Right ventricle myocardium superior (tissue), 1 donor: ENCODE measurements at regions not wholly inside any gene's neighbourhood (a gene's known extent, or its start where the extent isn't known, plus 50 kb on each side); places are given as distances from the start of the nearest gene placed in this dataset.

Experiments
- ATAC-seq: fragments of 200-7000 bp; cut with Tn5 transposase; one replicate; pipeline ENCODE4 v1.9.1; 2020; ENCODE audit warnings: mild to moderate bottlenecking; ENCODE audit not compliant: poor library complexity
- DNase-seq: peaks from one replicate; pipeline ENCODE4 v3.0.0-alpha.2; 2020
- intact Hi-C: fragments of 100-400 bp; cut with DNase I; formaldehyde crosslinking; loops from one replicate; pipeline ENCODE4 v1.11.2; 2022
- donor health status: DM: no; HTN: yes; CAD: no; lungs with severe emphysema.

DNA sequence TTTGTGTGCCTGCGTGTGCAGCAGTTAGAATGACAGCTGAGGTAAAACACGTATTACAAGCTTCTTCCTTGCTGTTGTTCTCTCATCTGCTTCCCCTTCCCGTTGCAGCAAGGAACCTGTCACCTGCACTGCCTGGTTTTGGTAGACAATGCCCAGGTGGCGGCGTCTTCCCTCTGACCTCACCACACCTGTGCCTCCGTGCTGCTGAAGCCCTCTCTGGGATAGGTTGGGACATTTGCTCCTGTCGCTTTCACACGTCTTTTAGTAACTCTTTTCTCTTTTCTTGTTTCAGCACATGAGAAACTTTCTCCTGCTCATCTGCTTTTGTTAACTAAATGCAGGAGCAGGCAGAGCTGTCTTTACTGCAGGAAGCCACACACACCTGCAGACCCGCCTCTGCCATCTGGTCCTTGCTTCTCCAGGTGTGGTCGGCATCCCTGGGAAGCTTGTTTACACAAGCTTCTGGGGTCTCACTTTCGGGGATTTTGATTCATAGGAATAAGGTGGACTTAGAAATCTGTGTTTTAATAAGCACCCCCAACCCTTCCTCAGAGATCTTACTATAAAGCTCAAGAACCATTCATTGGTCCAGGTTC lies 60.7 kb upstream of the EXOC6 start:
- DNase-seq (no peak), ATAC-seq (no peak)
- intact Hi-C loops = no loop called here

DNA sequence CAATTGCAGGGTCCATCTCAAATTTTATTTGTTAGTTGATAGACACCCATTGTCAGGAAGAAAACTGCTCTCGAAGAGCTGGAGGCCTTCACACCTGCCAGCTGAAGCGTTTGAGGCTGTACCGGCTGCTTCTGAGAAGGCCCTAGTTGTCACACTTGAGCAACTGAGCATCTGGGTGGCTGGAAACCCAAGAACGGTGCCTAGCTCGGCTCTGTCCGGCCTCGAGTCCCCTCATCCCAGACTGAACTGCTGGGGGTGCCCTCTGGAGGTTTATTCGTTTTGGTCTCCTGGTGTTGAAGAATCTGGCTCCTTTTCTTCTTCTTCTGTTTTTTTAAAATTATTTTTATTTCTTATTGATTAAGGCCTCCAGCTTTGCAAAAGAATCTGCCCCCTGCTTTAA lies 59.3 kb upstream of the EXOC6 start:
- no peak for DNase-seq
- intact Hi-C loops = no loop called here
- ATAC-seq = no peak

DNA sequence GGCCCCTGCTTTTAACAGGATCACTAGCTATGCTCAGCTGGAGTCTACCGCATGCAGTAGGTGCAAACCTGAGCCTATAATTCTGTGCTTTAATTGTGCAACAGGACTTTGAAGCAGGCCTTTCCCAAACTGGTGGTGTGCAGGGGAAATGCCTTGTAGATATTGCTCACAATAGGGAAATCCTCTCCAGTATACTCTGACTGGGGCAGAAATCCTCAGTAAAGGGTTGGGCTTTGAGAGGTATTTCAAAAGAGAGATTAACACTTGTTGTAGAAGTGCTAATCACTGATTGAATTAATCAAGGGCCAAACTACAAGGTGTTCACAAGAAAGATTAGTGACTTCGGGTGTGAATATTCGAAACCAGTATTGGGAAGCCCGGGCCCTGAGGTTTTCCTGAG lies 58.5 kb upstream of the EXOC6 start:
- intact Hi-C loops = no loop called here
- no peak for ATAC-seq

DNA sequence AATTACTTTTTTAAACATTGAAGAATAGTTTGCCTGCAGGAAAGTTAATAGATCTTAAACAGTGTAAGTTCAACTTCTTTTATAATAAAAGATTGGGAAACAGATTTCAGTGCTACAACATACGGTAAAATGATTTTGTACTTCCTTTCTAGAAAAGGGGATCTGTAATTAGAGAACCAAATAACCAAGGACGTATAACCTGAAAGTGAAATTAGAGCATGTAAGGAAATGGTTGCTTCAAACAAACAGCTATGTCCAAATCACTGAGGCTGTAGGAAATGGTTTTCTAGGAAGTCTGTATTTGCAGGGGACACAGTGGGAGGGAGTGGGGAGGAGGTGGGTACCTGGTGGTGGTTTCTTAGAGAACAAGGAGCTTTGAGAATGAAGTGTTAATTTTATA lies 57.9 kb upstream of the EXOC6 start:
- ATAC-seq = no peak
- intact Hi-C loops = no loop called here
- DNase-seq = no peak

More for the DNA sequence above, 58.5 kb upstream of the EXOC6 start:
- DNase-seq = no peak

DNA sequence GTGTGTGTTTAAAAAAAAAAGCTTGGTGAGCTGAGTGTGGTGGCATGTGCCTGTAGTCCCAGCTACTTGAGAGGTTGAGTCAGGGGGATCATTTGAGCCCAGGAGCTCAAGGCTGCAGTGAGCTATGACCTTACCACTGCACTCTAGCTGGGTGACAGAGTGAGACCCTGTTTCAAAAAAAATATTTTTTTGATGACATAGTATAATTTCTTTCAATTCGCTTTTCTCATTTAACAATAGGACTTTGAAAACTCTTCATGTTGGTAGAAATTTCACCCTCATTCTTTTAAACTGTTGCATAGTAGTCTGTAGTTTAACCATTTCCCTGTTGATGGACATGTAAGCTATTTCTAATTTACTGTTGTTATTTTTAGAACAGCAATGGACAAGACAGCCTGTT lies 55.7 kb upstream of the EXOC6 start:
- DNase-seq = no peak
- ATAC-seq = no peak
- intact Hi-C loops = no loop called here
